Mesenchymal stem cell (in vitro differentiated cells and primary cell): ENCODE measurements at regions not wholly inside any gene's neighbourhood (a gene's known extent, or its start where the extent isn't known, plus 50 kb on each side); places are given as distances from the start of the nearest gene placed in this dataset.

Experiments
- DNase-seq: peaks from one replicate; pipeline ENCODE4 v3.0.0-alpha.2; 2013
- H2AFZ ChIP-seq: one replicate; pipeline ENCODE4 v1.6.1; 2013; ENCODE audit warnings: low read depth, mild to moderate bottlenecking, control low read depth, inconsistent platforms, low read length, moderate library complexity
- H2AK5ac ChIP-seq: 2 replicates; pipeline ENCODE4 v1.6.1; 2013; ENCODE audit warnings: low read length, moderate library complexity, mild to moderate bottlenecking, inconsistent platforms; ENCODE audit not compliant: severe bottlenecking
- H2BK120ac ChIP-seq: one replicate; pipeline ENCODE4 v1.6.1; 2013; ENCODE audit warnings: low read depth, mild to moderate bottlenecking, inconsistent platforms, low read length, moderate library complexity
- H2BK12ac ChIP-seq, 2 experiments: one replicate each; pipeline ENCODE4 v1.6.1; 2013; ENCODE audit warnings: inconsistent platforms in 2 of 2, low read length in 2 of 2, mild to moderate bottlenecking in 2 of 2, moderate library complexity in 2 of 2, control low read depth in 1 of 2
- H2BK15ac ChIP-seq: one replicate; pipeline ENCODE4 v1.6.1; 2013; ENCODE audit warnings: mild to moderate bottlenecking, low read depth, inconsistent platforms; ENCODE audit not compliant: poor library complexity, severe bottlenecking
- H2BK5ac ChIP-seq: 2 replicates; pipeline ENCODE4 v1.6.1; 2013; ENCODE audit warnings: low read depth, mild to moderate bottlenecking, low read length, control low read depth, inconsistent platforms; ENCODE audit not compliant: poor library complexity, severe bottlenecking
- H3K14ac ChIP-seq, 2 experiments: one replicate each; pipeline ENCODE4 v1.6.1; 2013; ENCODE audit warnings: inconsistent platforms in 2 of 2, low read length in 2 of 2, control low read depth in 1 of 2, mild to moderate bottlenecking in 1 of 2, moderate library complexity in 1 of 2
- H3K18ac ChIP-seq, 2 experiments: one replicate each; pipeline ENCODE4 v1.6.1; 2013; ENCODE audit warnings: inconsistent platforms in 2 of 2, low read length in 2 of 2, control low read depth in 1 of 2, low read depth in 1 of 2, mild to moderate bottlenecking in 1 of 2
- H3K23ac ChIP-seq, 2 experiments: one replicate each; pipeline ENCODE4 v1.6.1; 2013; ENCODE audit warnings: inconsistent platforms in 2 of 2, low read length in 2 of 2, mild to moderate bottlenecking in 2 of 2, moderate library complexity in 2 of 2, control low read depth in 1 of 2
- H3K27ac ChIP-seq: 2 replicates; pipeline ENCODE4 v1.5.1; 2013; ENCODE audit warnings: mild to moderate bottlenecking, moderate library complexity, low read length, control low read depth, inconsistent platforms; ENCODE audit not compliant: poor library complexity, severe bottlenecking
- H3K27me3 ChIP-seq, 2 experiments: 2 replicates each; pipeline versions ENCODE4 v1.6.1 to v1.7.0; 2013; ENCODE audit warnings: low read length in 2 of 2, mild to moderate bottlenecking in 2 of 2, moderate library complexity in 2 of 2, control low read depth in 1 of 2, inconsistent platforms in 1 of 2; ENCODE audit not compliant: control insufficient read depth in 1 of 2, insufficient read depth in 1 of 2
- H3K36me3 ChIP-seq, 2 experiments: 2 replicates each; pipeline versions ENCODE4 v1.6.1 to v1.7.0; 2013; ENCODE audit warnings: low read length in 2 of 2, control low read depth in 1 of 2, inconsistent platforms in 1 of 2, low read depth in 1 of 2, mild to moderate bottlenecking in 1 of 2; ENCODE audit not compliant: insufficient read depth in 2 of 2, control insufficient read depth in 1 of 2
- H3K4ac ChIP-seq, 2 experiments: one replicate each; pipeline ENCODE4 v1.6.1; 2013; ENCODE audit warnings: inconsistent platforms in 2 of 2, low read length in 2 of 2, mild to moderate bottlenecking in 2 of 2, moderate library complexity in 2 of 2, control low read depth in 1 of 2, low read depth in 1 of 2
- H3K4me1 ChIP-seq: 2 replicates; pipeline ENCODE4 v1.6.1; 2013; ENCODE audit warnings: low read depth, low read length, control low read depth; ENCODE audit not compliant: control insufficient read depth, insufficient read depth
- H3K4me2 ChIP-seq: 2 replicates; pipeline ENCODE4 v1.6.1; 2013; ENCODE audit warnings: low read length, mild to moderate bottlenecking, inconsistent platforms; ENCODE audit not compliant: poor library complexity, severe bottlenecking
- H3K4me3 ChIP-seq, 2 experiments: 2 replicates each; pipeline versions ENCODE4 v1.5.1 to v1.7.0; 2013; ENCODE audit warnings: low read length in 2 of 2, mild to moderate bottlenecking in 2 of 2, control low read depth in 1 of 2, low read depth in 1 of 2; ENCODE audit not compliant: insufficient read depth in 1 of 2
- H3K79me1 ChIP-seq: replicated peaks from 2 replicates; pipeline ENCODE4 v1.6.1; 2013; ENCODE audit warnings: mild to moderate bottlenecking, control low read depth, low read length, inconsistent platforms; ENCODE audit not compliant: poor library complexity, severe bottlenecking
- H3K9ac ChIP-seq: 2 replicates; pipeline ENCODE4 v1.7.0; 2013; ENCODE audit warnings: mild to moderate bottlenecking, low read length, moderate library complexity
- H3K9me3 ChIP-seq: 2 replicates; pipeline ENCODE4 v1.7.0; 2013; ENCODE audit warnings: mild to moderate bottlenecking, low read length; ENCODE audit not compliant: control insufficient read depth
- H4K8ac ChIP-seq: one replicate; pipeline ENCODE4 v1.6.1; 2013; ENCODE audit warnings: inconsistent platforms, mild to moderate bottlenecking, low read length, moderate library complexity
- H4K91ac ChIP-seq: one replicate; pipeline ENCODE4 v1.6.1; 2013; ENCODE audit warnings: mild to moderate bottlenecking, low read length, inconsistent platforms
- WGBS: methylation state at CpG from one replicate; pipeline ENCODE4 v1.1.7; 2013; ENCODE audit warnings: mixed read lengths; 5-methylcytosine and 5-hydroxymethylcytosine counted together

DNA sequence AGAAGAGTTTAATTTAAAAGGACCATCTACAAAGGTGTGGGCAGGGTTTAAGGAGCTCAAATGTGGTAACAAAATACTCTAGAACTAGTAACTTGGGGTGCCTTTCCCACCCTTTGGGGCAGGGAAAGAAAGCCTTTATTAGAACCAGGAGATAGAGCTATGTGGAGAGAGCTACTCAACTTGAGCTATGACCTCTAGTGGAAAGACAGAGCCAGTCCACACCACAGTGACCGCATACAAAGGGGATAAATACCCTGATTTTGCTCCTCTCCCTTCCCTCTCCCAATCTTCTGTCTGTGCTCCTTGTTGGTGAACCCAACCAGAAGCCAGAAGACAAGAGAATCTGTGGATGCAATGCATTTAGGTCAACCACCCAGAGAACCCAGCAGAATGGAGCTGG is 54.4 kb upstream of the JAK1 start:
- no peak overlapping the region for H2AK5ac ChIP-seq
- no peaks in the 10 kb centered on the region for H3K79me1 ChIP-seq
- no peaks in the 10 kb centered on the region for H3K27me3 ChIP-seq
- H2BK120ac ChIP-seq: no peak overlapping the region
- no peaks in the 10 kb centered on the region for H3K4me1 ChIP-seq
- H3K27ac ChIP-seq: no peak overlapping the region
- H3K4me3 ChIP-seq: no peak overlapping the region
- H3K18ac ChIP-seq: no peak overlapping the region
- peak; percentile 25 for DNase-seq
- H2AFZ ChIP-seq: no peak overlapping the region
- no peaks in the 10 kb centered on the region for H3K9me3 ChIP-seq
- H2BK15ac ChIP-seq: no peak overlapping the region
- no peak overlapping the region for H2BK12ac ChIP-seq
- no peak overlapping the region for H4K8ac ChIP-seq
- WGBS: 47% methylated on average over 1 of the region's 1 CpG
- no peak overlapping the region for H3K9ac ChIP-seq
- no peak overlapping the region for H3K14ac ChIP-seq
- no peak overlapping the region for H3K4me2 ChIP-seq
- no peak overlapping the region for H3K23ac ChIP-seq
- no peak overlapping the region for H2BK5ac ChIP-seq
- H3K36me3 ChIP-seq: no peaks in the 10 kb centered on the region
- no peak overlapping the region for H3K4ac ChIP-seq
- no peak overlapping the region for H4K91ac ChIP-seq

DNA sequence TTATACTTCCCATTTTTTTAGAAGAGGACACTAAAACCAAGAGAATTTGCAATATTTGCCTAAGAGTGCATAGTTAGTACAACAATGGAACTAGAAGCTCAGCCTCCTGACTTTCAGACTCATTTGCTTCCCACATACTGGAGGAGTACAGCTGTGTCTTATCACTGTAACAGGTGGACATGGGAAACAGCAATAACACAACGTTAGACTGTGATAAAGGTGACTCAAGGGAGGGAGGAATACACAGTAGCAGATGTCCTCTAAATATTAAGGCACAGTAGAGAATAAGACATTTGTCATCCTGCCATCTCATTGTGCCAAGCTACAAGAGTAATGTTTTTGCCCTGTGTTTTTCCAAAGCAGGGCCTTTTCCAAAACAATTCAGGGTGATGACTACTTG is 55.4 kb upstream of the JAK1 start:
- Histone ChIP-seq H3K4me3 (no peak overlapping the region), H4K8ac (no peak overlapping the region), H2AFZ (no peak overlapping the region), H2BK120ac (no peak overlapping the region), H2BK15ac (no peak overlapping the region), H3K4me2 (no peak overlapping the region), H3K36me3 (no peaks in the 10 kb centered on the region), H3K9ac (no peak overlapping the region), H4K91ac (no peak overlapping the region), H2BK12ac (no peak overlapping the region), H2AK5ac (no peak overlapping the region), H3K4ac (no peak overlapping the region), H2BK5ac (no peak overlapping the region), H3K27me3 (no peaks in the 10 kb centered on the region), H3K4me1 (peaks cover 3% of the 10 kb centered on the region), H3K27ac (no peak overlapping the region), H3K18ac (no peak overlapping the region), H3K79me1 (no peaks in the 10 kb centered on the region), H3K14ac (no peak overlapping the region), H3K23ac (no peak overlapping the region), H3K9me3 (no peaks in the 10 kb centered on the region)
- no peak for DNase-seq
- WGBS: 25% methylated on average over 1 of the region's 1 CpG

DNA sequence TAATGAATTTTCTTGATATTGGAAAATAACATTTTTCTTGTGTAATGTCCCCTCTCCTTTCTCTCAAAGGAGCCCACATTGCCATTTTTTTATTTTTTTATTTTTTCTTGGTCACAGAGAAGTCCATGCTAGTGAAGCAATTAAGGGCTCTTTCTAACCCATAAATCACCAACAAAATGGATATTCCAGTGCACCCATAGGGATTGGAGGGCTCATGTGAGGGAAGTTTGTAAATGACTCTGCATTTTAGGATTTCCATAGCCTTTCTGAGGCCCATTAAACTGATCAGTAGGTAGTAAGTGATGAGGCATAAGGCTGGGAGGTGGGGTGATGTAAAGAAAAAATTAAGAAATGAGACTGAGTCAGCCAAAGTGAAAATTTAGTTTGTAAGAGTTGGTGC is 55.9 kb upstream of the JAK1 start:
- H3K23ac ChIP-seq: no peak overlapping the region
- H3K4ac ChIP-seq: no peak overlapping the region
- H3K4me2 ChIP-seq: no peak overlapping the region
- H3K27ac ChIP-seq: no peak overlapping the region
- peaks cover 3% of the 10 kb centered on the region for H3K4me1 ChIP-seq
- H3K18ac ChIP-seq: no peak overlapping the region
- no peaks in the 10 kb centered on the region for H3K79me1 ChIP-seq
- no peak overlapping the region for H2AK5ac ChIP-seq
- no peaks in the 10 kb centered on the region for H3K27me3 ChIP-seq
- no peak overlapping the region for H2BK120ac ChIP-seq
- H3K36me3 ChIP-seq: no peaks in the 10 kb centered on the region
- H2BK5ac ChIP-seq: no peak overlapping the region
- H4K91ac ChIP-seq: no peak overlapping the region
- no peak overlapping the region for H2BK12ac ChIP-seq
- H3K14ac ChIP-seq: no peak overlapping the region
- DNase-seq: no peak
- no peak overlapping the region for H4K8ac ChIP-seq
- H3K9ac ChIP-seq: no peak overlapping the region
- no peak overlapping the region for H2AFZ ChIP-seq
- no peak overlapping the region for H3K4me3 ChIP-seq
- no peaks in the 10 kb centered on the region for H3K9me3 ChIP-seq
- H2BK15ac ChIP-seq: no peak overlapping the region

DNA sequence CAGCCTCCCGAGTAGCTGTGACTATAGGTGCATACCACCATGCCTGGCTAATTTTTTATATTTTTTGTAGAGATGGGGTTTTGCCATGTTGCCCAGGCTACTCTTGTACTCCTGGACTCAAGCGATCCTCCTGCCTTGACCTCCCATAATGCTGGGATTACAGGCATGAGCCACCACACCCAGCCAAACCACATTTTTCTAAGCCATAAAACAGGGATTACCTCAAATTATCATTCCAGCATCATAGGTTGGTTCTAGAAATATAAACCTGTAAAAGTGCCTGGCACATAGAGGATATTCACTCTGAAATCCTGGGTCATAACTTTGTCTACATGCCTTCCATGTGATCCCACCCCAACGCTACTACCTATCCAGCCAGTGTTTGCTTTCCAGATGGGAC is 59.4 kb upstream of the JAK1 start:
- Histone ChIP-seq H3K79me1 (no peaks in the 10 kb centered on the region), H3K14ac (no peak overlapping the region), H2AFZ (no peak overlapping the region), H3K4ac (no peak overlapping the region), H2BK15ac (no peak overlapping the region), H2AK5ac (no peak overlapping the region), H2BK120ac (no peak overlapping the region), H3K27me3 (peaks cover 0 to 6% of the 10 kb centered on the region in 2 experiments), H3K9me3 (no peaks in the 10 kb centered on the region), H3K23ac (no peak overlapping the region), H3K18ac (no peak overlapping the region), H3K4me2 (no peak overlapping the region), H2BK12ac (no peak overlapping the region), H3K4me3 (no peak overlapping the region), H2BK5ac (no peak overlapping the region), H3K4me1 (peaks cover 6% of the 10 kb centered on the region), H3K9ac (no peak overlapping the region), H4K8ac (no peak overlapping the region), H3K27ac (no peak overlapping the region), H3K36me3 (no peaks in the 10 kb centered on the region), H4K91ac (no peak overlapping the region)
- WGBS: 90% methylated on average over 2 of the region's 3 CpGs
- DNase-seq: no peak
